A673 (cell line): ENCODE measurements at regions not wholly inside any gene's neighbourhood (a gene's known extent, or its start where the extent isn't known, plus 50 kb on each side); places are given as distances from the start of the nearest gene placed in this dataset.

Source experiments
- BruUV-seq: library from RNA; stranded (reverse); fragments of 400-500 nt; replicated peaks from 2 replicates; lab custom pipeline; 2021; lab: Mats Ljungman, UMichigan
- CTCF ChIA-PET: fragments of 300-600 bp; sonication (Branson Sonifier 250); formaldehyde crosslinking; loops from one replicate; lab custom pipeline; 2022; ENCODE audit warnings: antibody characterized with exemption; lab: Charles Lee
- POLR2A ChIA-PET: fragments of 300-600 bp; sonication (Branson Sonifier 250); formaldehyde crosslinking; loops from one replicate; lab custom pipeline; 2022; ENCODE audit warnings: antibody characterized with exemption; ENCODE audit not compliant: low non-redundant PET; lab: Charles Lee
- DNase-seq: peaks from one replicate; pipeline ENCODE4 v3.0.0-alpha.2; 2015; ENCODE audit warnings: low spot score
- H3K27ac ChIP-seq: fragments of 200-600 bp; sonication (generic); 2 replicates; pipeline ENCODE4 v1.5.1; 2016; ENCODE audit warnings: mixed run types, low read depth, mild to moderate bottlenecking, mixed read lengths, antibody characterized with exemption, low read length; ENCODE audit not compliant: poor library complexity, severe bottlenecking
- H3K27me3 ChIP-seq: fragments of 200-600 bp; sonication (generic); replicated peaks from 2 replicates; pipeline ENCODE4 v1.6.1; 2017; ENCODE audit warnings: mixed run types, low read depth, mild to moderate bottlenecking, mixed read lengths, antibody characterized with exemption, low read length; ENCODE audit not compliant: insufficient read depth, poor library complexity
- H3K36me3 ChIP-seq: fragments of 200-600 bp; sonication (generic); 2 replicates; pipeline ENCODE4 v1.6.1; 2016; ENCODE audit warnings: mixed run types, mild to moderate bottlenecking, mixed read lengths, antibody characterized with exemption, low read length; ENCODE audit not compliant: insufficient read depth, poor library complexity, severe bottlenecking
- H3K4me1 ChIP-seq: fragments of 200-600 bp; sonication (generic); 2 replicates; pipeline ENCODE4 v1.6.1; 2017; ENCODE audit warnings: mixed run types, mild to moderate bottlenecking, mixed read lengths, antibody characterized with exemption, low read length; ENCODE audit not compliant: insufficient read depth, poor library complexity, severe bottlenecking
- H3K4me3 ChIP-seq: fragments of 200-600 bp; sonication (generic); 2 replicates; pipeline ENCODE4 v1.5.1; 2016; ENCODE audit warnings: low read depth, mixed run types, mild to moderate bottlenecking, mixed read lengths, low read length; ENCODE audit not compliant: poor library complexity, severe bottlenecking
- H3K9me3 ChIP-seq: fragments of 200-600 bp; sonication (generic); 2 replicates; pipeline ENCODE4 v1.6.1; 2016; ENCODE audit warnings: mixed run types, low read depth, mild to moderate bottlenecking, mixed read lengths, antibody characterized with exemption, low read length; ENCODE audit not compliant: poor library complexity, severe bottlenecking
- CTCF ChIP-seq: fragments of 300-800, 200-600 bp; sonication (generic); conservative IDR thresholded peaks from 2 replicates; pipeline ENCODE4 v1.5.1; 2017; ENCODE audit warnings: low read depth, mild to moderate bottlenecking, antibody characterized with exemption, low read length, moderate library complexity, mixed read lengths
- EZH2 ChIP-seq: fragments of 200-600 bp; sonication (generic); IDR thresholded peaks from 2 replicates; pipeline ENCODE4 v1.6.1; 2017; ENCODE audit warnings: borderline replicate concordance, low read depth, mild to moderate bottlenecking, mixed read lengths, antibody characterized with exemption, low read length; ENCODE audit not compliant: poor library complexity, severe bottlenecking
- intact Hi-C: fragments of 100-400 bp; cut with micrococcal nuclease; formaldehyde crosslinking; loops from one replicate; pipeline ENCODE4 v1.10.0; 2022; ENCODE audit not compliant: unreplicated experiment

DNA sequence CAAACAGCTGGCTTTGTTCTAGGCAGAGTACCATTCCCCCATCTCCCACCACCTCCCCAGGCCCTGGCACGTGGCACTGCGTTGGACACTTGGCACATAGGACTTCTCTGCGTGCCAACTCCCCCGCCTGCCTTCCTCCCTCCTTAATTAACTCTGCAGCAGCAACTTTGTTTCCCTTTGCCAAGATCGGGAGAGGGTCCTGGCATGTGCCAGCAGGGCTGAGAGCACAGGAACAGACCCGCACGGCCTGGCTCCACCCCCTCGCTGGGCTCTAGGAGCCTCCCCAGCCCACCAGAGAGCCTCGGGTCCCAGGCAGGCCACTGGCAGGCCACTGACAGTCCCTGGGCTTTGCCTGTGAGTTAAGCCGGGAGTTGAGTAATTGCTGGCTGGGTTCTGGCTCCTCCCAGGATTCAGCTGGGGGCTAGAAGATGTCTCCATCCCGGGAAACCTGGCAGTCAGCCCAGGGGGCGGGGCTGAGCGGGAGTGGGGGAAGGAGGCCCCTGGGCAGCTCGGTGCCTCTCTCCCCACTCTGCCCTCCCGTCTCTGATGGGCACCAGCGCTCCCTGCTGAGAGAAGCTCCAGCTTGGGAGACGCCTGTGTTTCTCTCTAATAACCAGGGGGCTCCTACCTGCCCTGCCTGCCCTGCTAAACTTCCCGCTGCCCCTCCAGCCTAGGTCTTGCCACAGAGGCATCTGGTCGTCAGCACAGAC, 224.0 kb upstream of the TNRC6C start:
- Histone ChIP-seq H3K36me3 (no peaks in the 10 kb centered on the region), H3K4me1 (peaks cover 27% of the 10 kb centered on the region), H3K4me3 (peak overlapping the region; percentile 8), H3K9me3 (no peaks in the 10 kb centered on the region), H3K27ac (peak overlapping the region; percentile 31), H3K27me3 (no peaks in the 10 kb centered on the region)
- DNase-seq = peak; percentile 94
- ChIA-PET CTCF (no interaction called here), POLR2A (no interaction called here)
- BruUV-seq = no TSS peak
- intact Hi-C loops = no loop called here
- TF ChIP-seq CTCF = no peak
- TF ChIP-seq EZH2 = no peak

GRCh38 chr17:77735081-77735565, 223.4 kb upstream of the TNRC6C start:
- CTCF ChIA-PET = no interaction called here
- no peaks in the 10 kb centered on the region for H3K36me3 ChIP-seq
- peaks cover 27% of the 10 kb centered on the region for H3K4me1 ChIP-seq
- H3K4me3 ChIP-seq = peak overlapping the region; percentile 8
- peak overlapping the region; percentile 31 for H3K27ac ChIP-seq
- H3K27me3 ChIP-seq = no peaks in the 10 kb centered on the region
- peak; percentile 66 for DNase-seq
- BruUV-seq = no TSS peak
- intact Hi-C loops = no loop called here
- H3K9me3 ChIP-seq = no peaks in the 10 kb centered on the region
- TF ChIP-seq EZH2 (no peak), CTCF (no peak)
- POLR2A ChIA-PET = no interaction called here

DNA sequence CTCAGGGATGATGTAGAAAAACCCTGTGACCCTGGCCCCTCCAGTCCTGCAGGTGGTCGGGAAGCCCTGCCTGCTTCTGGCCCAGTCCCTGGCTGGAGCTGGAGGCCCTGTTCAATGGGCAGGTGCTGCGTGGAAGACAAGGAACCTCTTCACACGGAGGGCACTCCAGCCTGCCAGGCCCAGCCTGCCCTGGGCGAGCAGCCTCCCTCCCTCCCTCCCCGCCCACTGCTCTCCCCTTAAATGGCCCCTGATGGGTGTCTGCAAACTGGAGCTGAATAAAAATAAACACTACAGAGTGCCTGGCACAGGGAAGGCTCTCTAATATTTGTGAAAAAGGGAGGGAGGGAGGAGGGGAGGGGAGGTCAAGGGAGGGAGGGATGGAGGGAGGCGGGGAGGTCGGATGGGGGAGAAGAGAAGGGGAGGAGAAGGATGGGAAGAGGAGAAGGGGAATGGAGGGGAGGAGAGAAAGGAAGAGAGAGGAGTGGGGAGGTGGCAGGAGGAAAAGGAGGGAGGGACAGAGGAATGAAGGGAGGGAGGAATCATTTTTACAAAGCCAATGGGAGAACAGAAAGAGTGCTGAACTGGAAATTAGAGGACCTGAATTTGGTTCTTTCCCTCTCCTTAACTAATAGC, 222.8 kb upstream of the TNRC6C start:
- no peak overlapping the region for H3K4me3 ChIP-seq
- no peak for TF ChIP-seq CTCF
- intact Hi-C loops = no loop called here
- no TSS peak for BruUV-seq
- no peak for DNase-seq
- POLR2A ChIA-PET = no interaction called here
- H3K9me3 ChIP-seq = no peaks in the 10 kb centered on the region
- no peaks in the 10 kb centered on the region for H3K27me3 ChIP-seq
- CTCF ChIA-PET = no interaction called here
- peak overlapping the region; percentile 31 for H3K27ac ChIP-seq
- H3K36me3 ChIP-seq = no peaks in the 10 kb centered on the region
- H3K4me1 ChIP-seq = peaks cover 27% of the 10 kb centered on the region
